GM18951 (cell line): ENCODE measurements at regions not wholly inside any gene's neighbourhood (a gene's known extent, or its start where the extent isn't known, plus 50 kb on each side); places are given as distances from the start of the nearest gene placed in this dataset.
"Not testable (repeated sequence)": the region's sequence is repeated elsewhere in the genome, so short reads cannot be mapped to it uniquely, and the experiment has no call there.

Source experiments
- POLR2A ChIP-seq: IDR thresholded peaks from 4 replicates; pipeline ENCODE4 v1.6.1; 2011; ENCODE audit warnings: mild to moderate bottlenecking; ENCODE audit not compliant: insufficient read length, insufficient read depth; ENCODE audit errors: extremely low read depth
- in situ Hi-C: fragments of 300-500 bp; cut with MboI; formaldehyde crosslinking; loops from one replicate; pipeline ENCODE4 v1.12.0; 2022; ENCODE audit warnings: low sequenced_read_pairs, mixed read lengths, inconsistent platforms; ENCODE audit not compliant: unreplicated experiment

DNA sequence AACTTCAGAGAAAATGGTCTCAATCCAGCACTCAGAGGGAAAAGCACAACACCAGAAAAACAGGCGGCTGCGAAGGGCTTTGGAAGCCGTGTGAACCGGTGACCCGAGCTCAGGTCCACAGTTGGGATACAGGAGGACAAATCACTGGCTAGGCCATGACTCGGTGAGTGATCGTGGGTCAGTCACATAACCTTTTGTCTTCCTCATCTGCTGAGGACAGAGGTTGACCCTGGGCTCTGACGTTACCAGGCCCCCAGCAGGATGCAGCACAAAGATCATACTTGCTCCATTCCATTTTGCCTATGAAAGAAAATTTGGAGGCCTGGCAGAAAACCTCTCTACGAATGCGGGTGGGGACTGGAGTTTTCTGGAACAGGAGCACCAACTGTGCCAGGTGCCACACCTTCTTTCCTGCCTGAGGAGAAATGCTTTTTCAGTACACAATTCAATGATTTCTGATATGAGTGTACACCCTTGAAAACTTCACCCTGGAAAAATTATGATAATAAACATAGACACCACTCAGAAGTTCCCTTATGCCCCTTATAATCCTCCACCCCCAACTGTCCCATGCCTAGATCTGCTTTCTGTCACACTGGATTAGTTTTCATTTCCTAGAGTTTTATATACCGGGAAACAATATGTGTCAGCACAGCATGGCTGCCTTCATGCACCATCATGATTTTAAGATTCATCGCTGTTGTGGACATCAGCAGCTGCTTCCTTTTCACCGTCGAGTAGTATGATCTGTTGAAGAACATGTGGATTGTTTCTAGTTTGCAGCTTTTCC lies 85.3 kb upstream of the RALGAPA2 start:
- TF ChIP-seq POLR2A, result no peak
- in situ Hi-C loops, result no loop called here

DNA sequence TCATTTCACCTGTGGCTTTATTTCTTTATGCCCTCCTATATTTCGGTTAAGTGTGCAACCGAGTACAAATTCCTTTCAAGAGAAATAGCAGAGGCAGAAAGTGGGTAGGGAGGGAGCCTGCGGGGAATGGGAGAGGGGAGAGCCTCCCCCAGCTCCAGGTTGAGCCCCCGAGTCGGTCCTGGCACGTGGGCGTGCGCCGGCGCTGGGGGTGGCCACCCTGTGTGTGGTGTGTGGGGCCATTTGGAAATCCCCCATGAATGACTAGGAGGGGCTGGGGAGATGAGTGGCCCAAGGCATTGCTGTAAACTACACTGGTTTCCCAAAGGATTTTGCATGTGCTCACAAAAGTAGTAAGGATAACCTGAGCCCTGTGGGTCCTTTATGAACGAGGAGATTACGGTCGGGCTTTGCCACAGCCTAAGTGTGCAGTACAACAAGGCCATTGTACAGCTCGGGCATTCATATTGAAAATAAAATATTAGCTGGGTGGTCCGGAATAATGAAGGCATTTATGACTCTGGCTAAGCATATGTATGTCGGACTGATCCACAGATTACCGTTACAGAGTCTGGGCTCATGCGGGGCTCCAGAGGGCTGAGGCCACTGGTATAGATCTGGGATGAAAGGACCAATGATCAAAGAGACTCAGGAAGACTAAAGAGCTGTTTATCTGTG lies 84.5 kb upstream of the RALGAPA2 start:
- in situ Hi-C loops, result no loop called here
- TF ChIP-seq POLR2A, result no peak

DNA sequence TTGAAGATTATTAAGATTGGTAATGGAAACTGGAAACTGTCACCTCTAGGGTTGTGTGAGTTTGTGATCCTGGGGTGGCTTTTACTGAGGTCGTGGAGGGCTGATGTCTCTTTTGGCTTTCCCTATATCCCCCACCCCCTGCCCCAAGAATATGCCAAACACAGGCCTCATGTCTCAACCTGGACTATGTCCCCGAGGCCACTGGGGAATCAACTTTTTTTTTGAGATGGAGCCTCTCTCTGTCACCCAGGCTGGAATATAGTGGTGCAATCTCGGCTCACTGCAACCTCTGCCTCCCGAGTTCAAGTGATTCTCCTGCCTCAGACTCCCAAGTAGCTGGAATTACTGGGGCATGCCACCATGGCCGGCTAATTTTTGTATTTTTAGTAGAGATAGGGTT lies 83.3 kb upstream of the RALGAPA2 start:
- in situ Hi-C loops, result no loop called here
- no peak for TF ChIP-seq POLR2A

DNA sequence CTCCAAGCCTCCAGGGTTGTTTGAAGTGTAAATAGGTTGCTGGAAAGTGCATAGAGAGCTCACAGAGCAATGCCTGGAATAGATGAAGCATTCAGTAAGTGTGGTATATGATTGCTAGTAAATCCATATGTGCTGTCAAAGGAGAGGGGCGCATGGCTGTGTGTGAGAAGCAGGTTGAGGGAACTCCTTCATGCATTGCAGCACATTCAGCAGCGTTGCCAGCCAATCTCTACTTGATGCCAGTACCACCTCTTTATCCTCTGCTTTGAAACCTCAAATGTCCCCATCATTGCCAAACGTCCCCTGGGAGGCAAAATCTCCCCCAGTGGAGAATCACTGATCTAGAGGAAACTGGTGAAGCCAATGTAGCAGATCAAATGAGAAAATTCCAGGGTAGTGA lies 82.7 kb upstream of the RALGAPA2 start:
- in situ Hi-C loops, result no loop called here

DNA sequence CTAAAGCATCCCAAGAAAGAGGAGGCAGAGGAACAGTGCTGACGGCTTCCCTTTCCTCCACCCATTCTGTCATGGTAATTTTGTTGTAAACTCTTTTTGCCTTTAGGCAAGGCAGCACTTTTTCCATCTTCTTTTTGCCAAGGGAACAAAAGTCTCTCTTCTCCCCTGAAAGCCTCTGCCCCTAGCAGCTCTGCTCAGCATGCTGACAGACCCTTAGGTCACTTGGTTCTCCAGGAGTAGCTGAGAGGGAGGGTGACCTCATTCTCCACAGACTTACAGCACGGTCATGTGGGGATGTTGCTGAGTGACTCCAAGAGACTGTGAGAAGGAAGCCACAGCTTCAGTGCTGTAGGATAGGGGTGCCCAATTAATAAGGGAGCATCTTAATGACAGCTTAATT lies 81.1 kb upstream of the RALGAPA2 start:
- no peak for TF ChIP-seq POLR2A
- in situ Hi-C loops, result no loop called here

More for the DNA sequence above, 82.7 kb upstream of the RALGAPA2 start:
- TF ChIP-seq POLR2A, result no peak

DNA sequence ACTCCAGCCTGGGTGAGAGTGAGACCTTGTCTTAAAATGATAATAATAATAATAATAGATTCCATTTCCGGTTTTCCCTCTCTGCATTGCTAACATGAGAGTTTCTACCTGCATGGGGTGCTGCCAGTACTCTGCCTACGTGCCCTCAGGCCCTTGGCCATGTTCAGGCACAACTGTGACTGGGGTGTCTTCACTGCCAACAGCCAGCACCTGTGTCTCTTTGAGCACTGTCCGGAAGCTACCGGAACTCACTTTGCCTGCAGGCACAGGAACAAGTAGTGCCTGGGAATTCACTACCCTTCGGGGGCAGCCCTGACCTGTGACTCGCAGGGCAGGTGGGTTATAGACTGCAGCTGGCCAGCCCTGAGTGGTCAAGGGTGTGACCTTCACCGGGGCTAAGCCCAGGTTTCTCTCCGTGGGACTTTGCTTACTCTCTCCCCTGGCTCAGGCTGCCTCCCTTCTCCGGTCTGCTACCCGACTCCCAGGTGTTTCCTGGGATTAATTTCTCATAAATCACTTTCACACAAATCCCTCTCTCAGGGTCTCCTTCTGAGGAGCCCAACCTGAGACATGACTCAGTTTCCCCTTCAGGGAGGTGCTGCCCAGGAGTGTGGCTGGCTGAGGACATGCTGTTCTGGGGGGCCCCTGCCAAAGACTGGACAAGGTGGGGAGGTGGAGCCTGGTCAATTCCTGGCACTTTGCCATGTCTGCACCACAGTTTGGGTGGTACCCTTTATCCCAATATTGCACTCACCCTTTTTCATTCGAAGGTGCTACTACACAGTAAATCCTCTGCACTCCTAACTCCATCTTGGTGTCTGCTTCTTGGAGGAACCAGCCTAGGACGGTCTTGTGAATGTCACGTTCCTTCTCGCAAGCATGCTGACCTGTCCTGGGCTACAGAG lies 79.5 kb upstream of the RALGAPA2 start:
- TF ChIP-seq POLR2A, result no peak
- in situ Hi-C loops, result no loop called here

DNA sequence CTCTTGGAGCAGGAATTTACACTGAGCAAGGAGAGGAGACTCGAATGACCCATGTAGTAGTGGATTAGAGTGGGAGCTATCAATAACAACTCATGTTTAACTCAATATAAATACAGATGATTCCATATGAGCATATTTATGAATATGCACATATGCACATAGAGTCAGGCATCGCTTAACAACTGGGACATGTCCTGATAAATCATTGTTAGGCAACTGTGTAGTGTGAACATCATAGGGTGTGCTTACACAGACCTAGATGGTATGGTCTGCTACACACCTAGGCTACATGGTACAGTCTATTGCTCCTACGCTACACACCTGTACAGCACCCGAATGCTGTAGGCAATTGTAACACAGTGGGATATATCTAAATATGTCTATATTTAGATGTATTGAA lies 75.9 kb upstream of the RALGAPA2 start:
- in situ Hi-C loops, result no loop called here
- no peak for TF ChIP-seq POLR2A

DNA sequence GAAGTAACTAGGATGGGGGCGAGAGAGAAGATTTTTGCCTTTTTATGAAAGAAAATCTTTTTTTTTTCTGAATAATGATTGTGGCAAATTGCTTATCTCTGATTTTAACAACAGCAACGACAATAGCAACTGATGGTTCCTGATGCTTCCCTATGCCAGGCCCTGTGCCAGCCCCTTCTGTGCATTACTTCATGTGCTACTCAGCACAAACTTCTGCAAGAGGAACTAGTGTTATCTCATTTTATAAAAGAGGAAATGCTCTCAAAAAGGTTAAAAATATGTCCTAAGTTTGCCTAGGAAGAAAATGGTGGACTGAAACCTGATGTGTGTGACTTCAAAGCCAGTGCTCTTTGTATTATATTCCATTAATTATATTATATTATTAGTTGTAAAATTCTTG lies 74.0 kb upstream of the RALGAPA2 start:
- no peak for TF ChIP-seq POLR2A
- in situ Hi-C loops, result no loop called here

DNA sequence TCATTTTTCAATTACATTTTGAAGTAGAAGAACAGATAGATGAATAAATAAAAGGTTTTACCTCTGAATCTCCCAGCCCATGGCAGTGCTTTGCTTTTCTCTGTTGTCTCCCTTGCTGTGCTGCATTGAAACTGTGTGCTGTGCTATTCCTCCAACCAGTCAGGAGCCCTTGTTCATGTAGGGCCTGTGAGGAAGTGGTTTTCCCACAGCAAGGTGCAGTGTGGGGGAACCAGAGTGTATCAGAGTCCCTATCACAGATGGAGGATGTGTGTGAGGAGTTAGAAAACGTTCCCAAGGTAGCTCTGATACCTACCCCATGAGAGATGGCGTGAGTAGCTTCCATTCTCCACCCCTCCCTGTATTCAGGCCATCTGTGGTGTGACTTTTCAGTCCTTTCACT lies 72.8 kb upstream of the RALGAPA2 start:
- no peak for TF ChIP-seq POLR2A
- in situ Hi-C loops, result no loop called here

DNA sequence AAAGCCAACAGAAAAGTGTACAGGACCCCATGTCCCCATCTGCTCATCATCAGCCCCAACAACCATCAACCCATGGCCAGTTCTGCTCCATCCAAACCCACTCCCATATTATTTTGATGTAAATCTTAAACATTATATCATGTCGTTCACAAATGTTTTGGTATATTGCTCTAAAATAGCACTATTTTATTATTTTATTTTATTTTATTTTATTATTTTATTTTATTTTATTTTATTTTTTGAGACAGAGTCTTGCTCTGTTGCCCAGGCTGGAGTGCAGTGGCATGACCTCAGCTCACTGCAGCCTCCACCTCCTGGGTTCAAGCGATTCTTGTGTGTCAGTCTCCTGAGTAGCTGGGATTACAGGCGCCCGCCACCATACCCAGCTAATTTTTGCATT lies 72.0 kb upstream of the RALGAPA2 start:
- in situ Hi-C loops, result not testable (repeated sequence)

DNA sequence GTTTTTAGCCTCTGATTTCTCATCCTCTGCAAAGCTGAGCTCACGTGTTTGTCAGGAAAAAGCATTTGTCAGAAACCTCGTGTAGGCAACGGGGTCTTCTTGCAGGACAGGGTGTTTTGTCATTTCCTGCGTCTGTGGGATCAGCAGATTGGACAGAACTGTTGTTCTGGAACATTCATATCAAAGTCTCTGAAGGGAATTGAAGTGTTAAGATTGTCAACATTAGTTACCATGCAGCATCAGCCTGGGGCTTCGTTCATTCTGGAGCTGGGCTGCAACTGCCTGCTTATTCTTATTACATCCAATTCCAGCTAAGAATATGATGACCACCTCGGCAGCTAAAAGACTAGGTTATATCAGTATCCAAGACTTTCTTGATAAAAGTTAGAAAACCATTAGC lies 71.0 kb upstream of the RALGAPA2 start:
- no peak for TF ChIP-seq POLR2A

DNA sequence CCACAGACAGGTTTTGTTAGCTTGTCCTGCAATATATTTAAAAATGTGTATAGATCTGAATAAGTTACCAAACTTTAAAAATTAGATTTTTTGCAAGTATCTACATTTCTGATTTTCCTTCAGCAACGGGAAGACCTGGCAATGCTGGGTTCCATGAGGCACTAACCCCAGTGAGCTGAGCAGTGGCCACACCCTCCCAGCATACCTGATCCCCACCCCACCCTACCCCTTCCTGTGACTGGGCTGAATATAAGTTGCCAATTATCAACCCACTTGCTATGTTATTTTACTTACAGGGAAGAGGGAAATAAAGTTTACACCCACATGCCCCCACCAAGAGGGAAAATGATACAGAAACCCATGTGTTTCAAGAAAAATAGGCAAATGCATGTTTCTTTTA lies 70.3 kb upstream of the RALGAPA2 start:
- TF ChIP-seq POLR2A, result no peak
- in situ Hi-C loops, result no loop called here

More for the DNA sequence above, 71.0 kb upstream of the RALGAPA2 start:
- in situ Hi-C loops, result no loop called here

DNA sequence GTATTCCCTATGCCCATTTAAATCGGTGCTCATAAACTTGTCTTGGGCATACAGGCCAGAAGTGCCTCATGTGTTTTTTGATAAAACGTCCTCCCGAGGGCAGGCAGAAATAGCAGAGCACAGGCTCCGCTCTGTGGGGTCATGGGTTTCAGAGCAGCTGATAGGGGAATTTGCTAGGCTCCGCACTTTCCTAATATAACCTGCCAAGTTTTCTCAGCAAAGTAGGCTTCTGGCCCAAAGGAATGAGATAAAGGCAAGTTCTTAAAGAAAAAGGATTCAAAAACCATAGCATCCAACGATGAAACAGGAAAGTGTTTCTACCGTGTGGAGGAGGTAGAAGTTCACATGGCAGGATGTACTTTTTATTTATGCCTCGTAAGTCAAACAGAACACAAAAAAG lies 69.8 kb upstream of the RALGAPA2 start:
- no peak for TF ChIP-seq POLR2A
- in situ Hi-C loops, result no loop called here

DNA sequence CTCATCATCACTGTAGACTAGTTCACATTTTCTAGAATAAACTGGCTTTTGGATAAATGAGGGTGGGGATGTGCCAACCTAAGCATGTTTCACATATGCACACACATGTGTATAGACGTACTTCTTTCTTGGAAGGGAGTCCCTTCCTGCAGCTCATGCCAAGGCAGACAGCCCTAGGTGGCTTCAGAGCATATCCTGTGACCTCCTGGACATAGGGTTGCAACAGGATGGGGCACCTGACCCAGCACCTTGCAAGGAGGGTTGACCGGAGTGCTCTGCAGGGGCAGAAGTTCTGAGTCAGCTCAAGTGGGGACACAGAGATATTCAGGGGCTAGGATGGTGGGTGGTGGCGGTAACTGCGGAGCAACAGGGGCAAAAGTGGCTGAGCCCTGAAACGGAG lies 68.6 kb upstream of the RALGAPA2 start:
- in situ Hi-C loops, result no loop called here
- no peak for TF ChIP-seq POLR2A
